Posterior cingulate gyrus (tissue), 11 donors: ENCODE measurements at regions not wholly inside any gene's neighbourhood (a gene's known extent, or its start where the extent isn't known, plus 50 kb on each side); places are given as distances from the start of the nearest gene placed in this dataset.
"Not testable (repeated sequence)": the region's sequence is repeated elsewhere in the genome, so short reads cannot be mapped to it uniquely, and the experiment has no call there.

Experiments
- DNase-seq, 10 donors: peaks; one replicate each; pipeline versions ENCODE4 v3.0.0 to v3.0.0-alpha.2; 2020 to 2021; ENCODE audit warnings: mixed read lengths in 3 of 10
- intact Hi-C: fragments of 100-400 bp; cut with DNase I; formaldehyde crosslinking; loops from one replicate; pipeline ENCODE4 v1.15.1; 2023

- intact Hi-C loops: no loop called here
- DNase-seq: no peak
Measured at GRCh38 chrX:22520128-22520828, 247.6 kb downstream of the CBLL2 start.

DNA sequence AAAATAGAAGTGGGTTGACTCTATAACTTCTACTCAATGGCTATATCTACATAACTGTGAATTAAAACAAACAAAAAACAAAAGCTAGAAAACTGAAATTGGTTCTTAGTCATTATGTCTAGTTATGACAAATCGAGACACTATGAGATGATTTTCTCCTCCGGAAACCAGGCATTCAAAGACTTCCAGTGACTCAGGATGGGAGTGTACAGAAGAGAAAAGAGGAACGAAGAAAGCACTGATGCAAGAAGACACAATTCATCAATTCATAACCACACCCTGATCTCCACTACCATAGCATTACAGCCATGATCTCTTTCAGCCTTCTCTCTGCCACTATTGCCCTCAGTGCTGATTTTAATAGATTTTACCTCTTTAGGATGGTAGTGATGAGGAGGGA lies 253.6 kb downstream of the CBLL2 start:
- intact Hi-C loops: no loop called here
- no peak for DNase-seq

DNA sequence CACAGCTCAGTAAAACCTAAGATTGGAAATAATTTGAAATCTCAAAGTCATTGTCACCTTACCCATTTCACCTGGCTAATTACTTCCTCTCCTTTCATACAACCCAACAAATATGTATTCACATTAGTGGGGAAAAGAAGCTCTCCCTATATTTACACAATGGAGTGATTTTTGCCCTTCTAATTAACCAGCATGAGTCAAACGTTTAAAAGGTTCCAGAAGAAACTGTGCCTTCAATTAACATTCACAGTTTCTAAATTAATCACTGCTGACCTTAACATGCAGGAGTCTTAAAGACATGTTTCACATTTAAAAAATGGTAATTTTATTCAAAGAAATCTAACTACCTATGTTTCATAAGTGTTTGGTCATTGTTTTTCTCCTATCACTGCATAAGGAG lies 254.6 kb downstream of the CBLL2 start:
- DNase-seq: no peak
- intact Hi-C loops: no loop called here

GRCh38 chrX:22533898-22534297 lies 261.2 kb downstream of the CBLL2 start:
- DNase-seq: no peak
- intact Hi-C loops: no loop called here

DNA sequence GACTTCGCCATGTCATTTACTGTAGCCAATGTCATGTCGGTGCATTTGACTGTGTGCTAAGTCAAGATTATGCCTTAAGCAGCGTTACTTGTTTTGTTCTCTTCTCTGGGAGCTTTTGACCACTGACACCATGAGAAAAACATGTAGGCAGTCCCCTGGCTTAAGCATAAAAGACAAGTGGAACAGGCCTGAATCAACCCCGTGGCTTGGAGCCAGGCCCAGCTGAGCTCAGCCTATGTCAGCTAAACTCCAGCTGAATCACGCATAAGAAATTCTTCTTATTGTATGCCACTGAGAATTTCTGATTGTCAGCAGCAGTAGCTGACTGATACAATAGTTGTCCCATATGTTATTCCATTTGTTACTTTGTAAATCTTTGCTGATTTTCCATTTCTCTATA lies 261.9 kb downstream of the CBLL2 start:
- intact Hi-C loops: no loop called here
- DNase-seq: peak in 1 of 10 donors; percentile 14

- intact Hi-C loops: no loop called here
- no peak for DNase-seq
Measured at GRCh38 chrX:22536746-22537304, 264.1 kb downstream of the CBLL2 start.

DNA sequence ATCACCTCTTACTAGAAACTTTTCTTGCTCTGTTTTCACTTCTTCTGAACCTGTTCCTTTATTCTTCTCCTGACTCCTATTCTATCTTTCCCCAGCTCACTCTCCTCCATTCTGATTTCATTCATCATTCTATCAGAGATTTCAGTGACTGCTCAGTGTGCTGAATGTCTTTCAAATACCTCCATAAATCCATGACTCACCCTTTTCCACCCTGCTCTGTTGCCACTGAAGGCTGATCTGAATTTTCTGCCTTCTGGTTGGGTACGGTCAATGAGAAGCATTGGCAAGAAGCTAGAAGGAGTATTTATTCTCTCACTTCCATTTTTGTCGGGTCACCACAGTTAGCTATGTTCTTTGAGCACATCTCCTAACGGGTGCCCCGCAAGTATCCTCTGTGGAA lies 265.9 kb downstream of the CBLL2 start:
- intact Hi-C loops: no loop called here
- no peak for DNase-seq

GRCh38 chrX:22541926-22542325 lies 269.2 kb downstream of the CBLL2 start:
- no peak for DNase-seq
- intact Hi-C loops: no loop called here

DNA sequence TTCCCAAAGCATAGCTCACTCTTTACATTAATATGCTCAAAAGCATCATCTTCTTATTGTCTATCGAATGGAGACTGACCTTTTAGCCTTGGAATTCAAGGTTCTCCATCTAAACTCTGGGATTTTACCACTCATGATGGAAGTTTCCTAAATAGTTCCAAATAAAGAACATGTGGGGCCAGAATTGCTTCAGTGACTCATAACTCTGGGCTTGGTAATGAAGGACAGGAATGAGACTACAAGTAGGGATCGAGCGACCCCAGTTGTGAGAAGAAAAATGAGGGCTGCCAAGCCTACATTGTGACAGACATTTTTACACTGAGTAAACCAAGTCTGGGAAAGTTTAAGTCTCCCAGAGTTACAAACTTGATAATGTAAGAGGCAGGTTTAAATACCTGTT lies 269.9 kb downstream of the CBLL2 start:
- no peak for DNase-seq
- intact Hi-C loops: no loop called here

DNA sequence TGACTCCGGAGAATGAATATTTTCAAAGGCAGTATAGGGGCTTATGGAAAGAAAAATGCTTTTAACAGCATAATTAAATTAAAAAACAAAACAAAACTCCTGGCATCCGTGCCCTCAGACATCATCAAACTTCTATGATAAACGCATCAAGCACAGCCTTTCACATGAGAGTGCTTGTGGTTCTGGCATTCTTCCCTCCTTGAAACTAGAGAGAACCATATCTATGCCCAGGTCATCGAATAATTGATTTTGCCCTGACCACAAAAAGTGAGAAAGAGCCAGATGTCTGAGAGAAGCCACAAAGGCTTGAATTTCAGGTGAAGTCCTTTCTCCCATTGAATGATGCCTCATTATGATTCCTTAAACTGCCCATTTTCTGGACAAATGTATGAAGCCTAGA lies 286.8 kb downstream of the CBLL2 start:
- intact Hi-C loops: no loop called here
- DNase-seq: no peak

DNA sequence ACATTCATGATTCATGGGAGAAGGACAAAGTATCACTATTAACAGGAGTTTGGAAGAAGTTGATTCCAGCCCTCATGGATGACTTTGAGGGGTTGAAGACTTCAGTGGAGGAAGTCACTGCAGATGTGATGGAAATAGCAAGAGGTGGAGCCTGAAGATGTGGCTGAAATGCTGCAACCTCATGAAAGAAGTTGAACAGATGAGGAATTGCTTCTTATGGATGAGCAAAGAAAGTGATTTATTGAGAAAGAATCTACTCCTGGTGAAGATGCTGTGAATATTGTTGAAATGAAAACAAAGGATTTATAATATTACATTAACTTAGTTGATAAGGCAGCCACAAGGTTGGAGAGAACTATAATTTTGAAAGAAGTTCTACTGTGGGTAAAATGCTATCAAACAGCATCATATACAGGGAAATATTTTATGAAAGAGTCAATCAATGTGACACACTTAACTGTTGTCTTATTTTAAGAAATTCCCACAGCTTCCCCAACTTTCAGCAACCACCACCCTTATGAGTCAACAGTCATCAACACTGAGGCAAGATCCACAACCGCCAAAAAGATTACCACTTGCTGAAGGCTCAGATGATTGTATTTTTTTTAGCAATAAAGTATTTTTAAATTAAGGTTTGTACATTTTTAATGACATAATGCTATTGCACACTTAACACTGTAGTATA lies 302.6 kb downstream of the CBLL2 start:
- no peak for DNase-seq
- intact Hi-C loops: no loop called here

DNA sequence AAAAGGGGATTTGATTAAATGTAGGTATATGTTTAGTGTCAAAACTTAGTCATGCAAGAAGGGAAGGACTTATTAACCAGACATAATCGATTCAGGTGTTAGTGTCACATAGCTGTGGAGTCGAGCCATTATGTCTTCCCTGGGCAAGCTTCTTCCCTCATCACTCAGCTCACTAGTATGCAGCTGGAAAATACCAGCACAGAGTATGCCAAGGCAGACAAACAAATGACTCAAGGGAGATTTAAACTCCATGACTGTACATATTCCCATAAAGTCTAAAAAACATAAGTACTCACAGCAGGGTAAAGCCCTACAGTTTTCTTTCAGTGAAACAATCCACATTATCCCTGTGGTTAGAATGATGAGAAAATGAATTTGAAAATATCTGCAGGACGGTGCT lies 304.5 kb downstream of the CBLL2 start:
- intact Hi-C loops: no loop called here
- no peak for DNase-seq

GRCh38 chrX:22585831-22586230 lies 313.1 kb downstream of the CBLL2 start:
- DNase-seq: no peak
- intact Hi-C loops: no loop called here

GRCh38 chrX:22589845-22590244 lies 317.1 kb downstream of the CBLL2 start:
- DNase-seq: no peak
- intact Hi-C loops: no loop called here

GRCh38 chrX:22594766-22595165 lies 322.1 kb downstream of the CBLL2 start:
- no peak for DNase-seq
- intact Hi-C loops: no loop called here

DNA sequence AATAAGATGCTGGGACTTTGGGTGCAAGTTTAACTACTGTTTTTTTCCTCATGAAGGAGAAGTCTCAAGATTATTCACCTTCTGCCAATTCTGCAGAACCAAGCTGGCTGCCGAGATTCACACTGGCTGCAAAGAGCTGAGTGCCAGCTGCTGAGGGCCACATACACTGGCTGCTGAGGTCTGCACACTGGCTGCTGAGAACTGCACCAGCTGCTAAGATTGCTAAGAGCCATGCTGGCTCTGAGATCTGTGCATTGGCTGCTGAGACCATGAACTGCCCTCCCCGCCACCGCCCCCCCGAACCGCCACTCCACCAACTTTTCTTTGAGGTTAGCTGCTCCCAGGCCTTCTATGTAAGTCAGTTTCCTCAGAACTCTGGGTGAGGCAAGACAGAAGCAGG lies 330.3 kb downstream of the CBLL2 start:
- no peak for DNase-seq
- intact Hi-C loops: no loop called here

- intact Hi-C loops: not testable (repeated sequence)
- DNase-seq: peak in 1 of 10 donors; percentile 63
Measured at GRCh38 chrX:22609452-22609851, 336.7 kb downstream of the CBLL2 start.

DNA sequence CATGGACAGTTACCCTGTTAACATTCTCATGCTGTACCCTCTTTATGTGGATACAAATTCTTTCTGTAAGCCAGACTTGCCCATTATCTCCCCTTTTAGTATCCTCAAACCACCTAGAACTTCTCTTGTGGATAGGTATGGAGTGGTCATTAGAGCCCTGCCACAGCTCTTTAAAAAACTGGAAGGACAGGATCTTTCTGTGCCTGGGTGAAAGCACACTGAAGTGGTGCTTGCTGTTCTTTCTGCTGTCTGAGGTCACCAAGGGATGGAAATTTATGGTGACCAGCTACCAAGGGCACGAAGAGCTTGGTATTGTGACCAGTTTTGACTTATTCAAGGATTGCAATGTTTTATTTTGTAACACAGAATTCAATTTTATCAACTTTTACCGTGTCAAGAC lies 344.2 kb downstream of the CBLL2 start:
- no peak for DNase-seq
- intact Hi-C loops: no loop called here

DNA sequence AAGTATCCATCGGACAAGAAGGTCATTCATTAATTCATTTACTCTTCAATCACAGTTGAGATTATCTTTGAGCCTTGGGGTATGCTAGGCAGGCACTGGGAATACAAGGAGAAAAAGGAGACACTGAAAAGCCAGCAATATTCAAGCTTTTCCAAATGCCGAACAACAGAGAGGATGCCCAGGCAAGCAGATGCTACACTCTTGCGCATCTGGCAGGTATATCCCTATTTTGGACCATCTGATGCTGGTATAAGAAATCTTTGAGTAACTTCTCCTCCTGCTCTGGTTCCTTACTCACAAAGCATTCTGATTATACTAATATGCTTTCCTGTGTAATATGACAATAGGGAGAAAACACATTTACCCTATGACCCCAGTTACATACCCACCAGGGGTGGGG lies 354.9 kb downstream of the CBLL2 start:
- intact Hi-C loops: no loop called here

GRCh38 chrX:22628275-22628674 lies 355.6 kb downstream of the CBLL2 start:
- intact Hi-C loops: no loop called here
- no peak for DNase-seq

More for the DNA sequence above, 354.9 kb downstream of the CBLL2 start:
- DNase-seq: no peak

GRCh38 chrX:22629105-22629725 lies 356.5 kb downstream of the CBLL2 start:
- DNase-seq: no peak
- intact Hi-C loops: no loop called here

- DNase-seq: no peak
- intact Hi-C loops: no loop called here
Measured at GRCh38 chrX:22634083-22634482, 361.4 kb downstream of the CBLL2 start.
